ENCODE measurements at regions not wholly inside any gene's neighbourhood (a gene's known extent, or its start where the extent isn't known, plus 50 kb on each side); places are given as distances from the start of the nearest gene placed in this dataset.

- no peak for TF ChIP-seq CTCF (conservative IDR thresholded peaks at IDR 0.05; ENCODE audit: low read depth in 2 of 2)
- no peak for TF ChIP-seq POLR2AphosphoS5 (IDR thresholded peaks at IDR 0.05; ENCODE audit: low read depth)
- no peak for TF ChIP-seq EZH2 (IDR thresholded peaks at IDR 0.05; ENCODE audit: low read depth, unreplicated experiment)
- TF ChIP-seq JUNB (IDR thresholded peaks at IDR 0.05; ENCODE audit: unreplicated experiment), result no peak
- no peak for TF ChIP-seq REST (IDR thresholded peaks at IDR 0.05; ENCODE audit: unreplicated experiment)
- no peak for TF ChIP-seq STAT1 (IDR thresholded peaks at IDR 0.05; ENCODE audit: unreplicated experiment)
- no peak for TF ChIP-seq ETS1 (IDR thresholded peaks at IDR 0.05)
- no peak for TF ChIP-seq CREB1 (CRISPR knock-in tag; IDR thresholded peaks at IDR 0.05; ENCODE audit: low read depth)
- TF ChIP-seq EZH2phosphoT487 (IDR thresholded peaks at IDR 0.05; ENCODE audit: unreplicated experiment), result no peak
These were observed 184.4 kb downstream of the SLITRK5 start for GRCh38 chr13:87855553-87855952.

Data from GM23338 (cell line).